ENCODE measurements at regions not wholly inside any gene's neighbourhood (a gene's known extent, or its start where the extent isn't known, plus 50 kb on each side); places are given as distances from the start of the nearest gene placed in this dataset.
A peak's percentile ranks its signal among the peaks of the same experiment; 100 is the strongest.

DNA sequence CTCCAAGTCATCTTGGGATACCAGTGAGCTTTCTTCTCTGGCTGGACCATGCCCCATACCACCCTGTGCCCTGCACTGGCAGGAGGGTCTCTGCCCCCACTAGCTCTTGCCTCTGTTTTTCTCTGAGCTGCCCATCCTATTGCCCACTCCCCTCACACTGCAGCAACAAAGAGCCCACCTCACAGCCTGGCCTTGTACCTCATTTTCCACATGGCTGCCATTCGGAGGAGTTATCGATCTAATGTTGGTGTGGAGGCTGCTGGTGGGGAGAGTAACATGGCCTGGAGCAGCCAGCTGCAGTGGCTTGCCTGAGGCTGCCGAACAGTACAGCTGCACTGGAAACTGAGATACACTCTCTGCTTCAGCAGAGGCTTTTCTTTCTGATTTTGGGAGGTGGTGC, 65.7 kb upstream of the AGBL1 start:
- H3K4me3 ChIP-seq: no peak overlapping the region
- 22% methylated on average over 3 of the region's 3 CpGs for WGBS, 2 donors
- H3K4me1 ChIP-seq: no peaks in the 10 kb centered on the region
- no peaks in the 10 kb centered on the region for H3K36me3 ChIP-seq
- intact Hi-C loops (cut with DNase I): no loop called here
- no peak overlapping the region for H3K27ac ChIP-seq
- no peaks in the 10 kb centered on the region for H3K27me3 ChIP-seq
- DNase-seq: no peak
- TF ChIP-seq, protein P1, sequence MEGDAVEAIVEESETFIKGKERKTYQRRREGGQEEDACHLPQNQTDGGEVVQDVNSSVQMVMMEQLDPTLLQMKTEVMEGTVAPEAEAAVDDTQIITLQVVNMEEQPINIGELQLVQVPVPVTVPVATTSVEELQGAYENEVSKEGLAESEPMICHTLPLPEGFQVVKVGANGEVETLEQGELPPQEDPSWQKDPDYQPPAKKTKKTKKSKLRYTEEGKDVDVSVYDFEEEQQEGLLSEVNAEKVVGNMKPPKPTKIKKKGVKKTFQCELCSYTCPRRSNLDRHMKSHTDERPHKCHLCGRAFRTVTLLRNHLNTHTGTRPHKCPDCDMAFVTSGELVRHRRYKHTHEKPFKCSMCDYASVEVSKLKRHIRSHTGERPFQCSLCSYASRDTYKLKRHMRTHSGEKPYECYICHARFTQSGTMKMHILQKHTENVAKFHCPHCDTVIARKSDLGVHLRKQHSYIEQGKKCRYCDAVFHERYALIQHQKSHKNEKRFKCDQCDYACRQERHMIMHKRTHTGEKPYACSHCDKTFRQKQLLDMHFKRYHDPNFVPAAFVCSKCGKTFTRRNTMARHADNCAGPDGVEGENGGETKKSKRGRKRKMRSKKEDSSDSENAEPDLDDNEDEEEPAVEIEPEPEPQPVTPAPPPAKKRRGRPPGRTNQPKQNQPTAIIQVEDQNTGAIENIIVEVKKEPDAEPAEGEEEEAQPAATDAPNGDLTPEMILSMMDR (IDR thresholded peaks at IDR 0.05): no peak
- no peak for ATAC-seq
- H3K9me3 ChIP-seq: no peaks in the 10 kb centered on the region
- FAIRE-seq: no peak

DNA sequence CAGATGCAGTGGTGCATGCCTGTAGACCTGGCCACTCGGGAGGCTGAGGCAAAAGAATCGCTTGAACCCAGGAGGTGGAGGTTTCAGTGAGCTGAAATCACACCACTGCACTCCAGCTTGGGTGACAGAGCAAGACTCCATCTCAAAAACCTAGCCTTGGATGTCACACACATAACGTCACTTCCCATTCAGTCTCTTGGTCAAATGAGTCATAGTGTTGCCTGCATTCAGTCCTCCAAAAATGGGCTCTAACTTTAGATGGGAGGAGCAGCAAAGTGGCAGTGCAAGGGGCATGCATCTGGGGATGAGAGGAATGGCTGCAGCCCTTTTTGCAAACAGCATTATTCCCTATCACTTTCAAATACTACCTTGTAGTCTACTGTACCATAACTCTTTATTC, 62.9 kb upstream of the AGBL1 start:
- TF ChIP-seq, protein P1 (IDR thresholded peaks at IDR 0.05): no peak
- WGBS, 2 donors: 58 to 71% methylated on average over 3 of the region's 3 CpGs

DNA sequence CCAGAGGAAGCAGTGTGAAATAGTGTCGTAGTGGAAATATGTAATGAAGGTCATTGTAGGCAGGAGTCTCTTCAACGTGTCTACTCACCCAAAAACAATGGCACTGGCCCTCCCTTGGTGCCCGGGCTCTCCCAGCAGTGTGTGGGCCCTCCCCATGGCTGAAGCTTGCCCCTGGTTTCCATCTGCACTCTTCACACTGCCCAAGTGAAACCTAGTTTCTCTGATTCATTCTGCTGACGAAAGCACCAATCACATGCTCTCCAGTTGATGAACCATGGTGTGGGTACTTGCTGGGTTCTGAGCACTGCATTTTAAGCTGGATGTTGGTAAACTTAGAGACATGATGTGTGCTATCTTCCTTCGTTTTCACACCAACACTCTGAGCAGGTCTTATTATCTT, 61.0 kb upstream of the AGBL1 start:
- no peak overlapping the region for H3K27ac ChIP-seq
- no peaks in the 10 kb centered on the region for H3K4me1 ChIP-seq
- 52 to 62% methylated on average over 5 of the region's 5 CpGs for WGBS, 2 donors
- no peak for FAIRE-seq
- H3K36me3 ChIP-seq: no peaks in the 10 kb centered on the region
- peaks cover 0 to 3% (median 0%) of the 10 kb centered on the region in 4 donors for H3K27me3 ChIP-seq
- intact Hi-C loops (cut with DNase I): no loop called here
- no peak overlapping the region for H3K4me3 ChIP-seq
- no peak for DNase-seq
- no peak for ATAC-seq
- TF ChIP-seq, protein P1 (IDR thresholded peaks at IDR 0.05): no peak
- H3K9me3 ChIP-seq: no peaks in the 10 kb centered on the region

More for the DNA sequence above, 62.9 kb upstream of the AGBL1 start:
- H3K27ac ChIP-seq: no peak overlapping the region
- FAIRE-seq: no peak
- no peaks in the 10 kb centered on the region for H3K9me3 ChIP-seq
- intact Hi-C loops (cut with DNase I): no loop called here
- no peak for ATAC-seq
- no peaks in the 10 kb centered on the region for H3K4me1 ChIP-seq
- no peaks in the 10 kb centered on the region for H3K36me3 ChIP-seq
- no peak for DNase-seq
- H3K27me3 ChIP-seq: no peaks in the 10 kb centered on the region
- no peak overlapping the region for H3K4me3 ChIP-seq

DNA sequence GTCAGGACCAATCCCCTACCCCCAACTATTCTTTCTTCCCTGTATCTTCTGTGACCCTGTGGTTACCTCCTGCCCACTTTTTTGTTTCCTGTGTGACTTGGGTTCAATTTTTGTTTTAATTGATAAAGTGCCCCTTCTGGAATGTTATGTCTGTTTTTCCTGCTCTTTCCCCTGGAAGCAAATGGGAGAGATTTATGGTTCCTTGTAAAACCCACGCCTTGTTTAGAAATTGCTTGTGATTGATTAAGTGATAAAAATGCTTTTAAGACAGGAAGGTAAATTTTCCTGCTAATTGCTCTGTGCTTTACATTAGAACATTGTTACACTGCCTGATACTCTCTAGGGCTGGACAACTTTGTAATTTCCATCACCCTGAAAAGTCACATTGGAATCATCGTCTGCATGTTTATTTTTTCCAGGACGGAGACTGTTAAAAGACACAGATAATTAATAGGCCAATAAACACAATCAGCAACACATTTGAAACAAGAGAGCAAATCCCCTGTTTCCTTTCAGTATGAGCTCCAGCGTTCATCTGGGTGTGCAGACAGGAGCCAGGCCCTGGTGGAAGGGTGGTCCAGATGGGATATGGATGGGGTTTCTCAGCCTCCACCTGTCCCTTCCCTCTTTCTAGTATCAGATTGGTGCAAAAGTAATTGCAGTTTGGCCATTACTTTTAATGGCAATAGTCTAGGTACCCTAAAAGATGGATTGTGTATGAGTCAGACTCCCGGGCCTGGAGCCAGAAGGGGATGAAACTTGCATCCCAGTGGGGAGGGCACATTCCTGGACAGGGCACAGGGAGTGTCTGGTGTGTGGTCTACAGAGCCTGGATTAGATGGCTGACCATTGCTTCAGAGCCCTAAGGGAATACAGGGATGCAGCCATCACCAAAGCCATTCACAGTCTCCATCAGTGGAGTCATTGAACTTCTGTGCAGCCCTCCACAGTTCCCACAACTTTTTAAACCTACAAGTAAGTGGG, 58.1 kb upstream of the AGBL1 start:
- H3K4me3 ChIP-seq: no peak overlapping the region
- FAIRE-seq (no peak), DNase-seq (peak in 3 of 6 donors; percentile 3 to 41 (median 25)), ATAC-seq (peak in 3 of 4 donors; percentile 42 to 51 (median 44))
- 20 to 32% methylated on average over 5 of the region's 5 CpGs for WGBS, 2 donors
- H3K9me3 ChIP-seq: no peaks in the 10 kb centered on the region
- H3K27me3 ChIP-seq: peaks cover 0 to 3% (median 0%) of the 10 kb centered on the region in 4 donors
- no peaks in the 10 kb centered on the region for H3K36me3 ChIP-seq
- no peak overlapping the region for H3K27ac ChIP-seq
- TF ChIP-seq, protein P1 (IDR thresholded peaks at IDR 0.05): no peak
- no peaks in the 10 kb centered on the region for H3K4me1 ChIP-seq
- intact Hi-C loops (cut with DNase I): no loop called here

DNA sequence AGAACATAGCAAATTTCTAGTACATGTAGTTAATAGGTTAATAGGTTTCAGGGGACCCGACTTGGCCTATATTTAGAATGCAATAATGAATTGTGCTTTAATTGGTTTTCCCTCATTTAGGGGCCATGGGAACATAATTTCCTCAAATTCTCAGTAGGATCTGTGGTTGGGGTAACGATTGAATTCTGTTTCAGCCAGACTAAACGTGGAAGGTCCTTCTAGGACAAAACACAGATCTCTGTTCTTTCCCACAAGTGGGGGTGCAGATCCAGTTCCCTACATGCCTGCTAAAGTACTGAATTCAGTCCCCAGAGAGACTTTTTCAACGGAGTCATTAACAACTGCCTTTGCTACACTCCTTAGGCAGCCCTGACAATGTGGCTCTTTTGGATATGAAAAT, 50.7 kb upstream of the AGBL1 start:
- FAIRE-seq: no peak
- no peak for ATAC-seq

More for the DNA sequence above, 50.7 kb upstream of the AGBL1 start:
- WGBS, 2 donors: 56 to 58% methylated on average over 4 of the region's 4 CpGs
- Histone ChIP-seq H3K27ac (no peak overlapping the region), H3K9me3 (no peaks in the 10 kb centered on the region), H3K27me3 (no peaks in the 10 kb centered on the region), H3K4me1 (no peaks in the 10 kb centered on the region), H3K36me3 (no peaks in the 10 kb centered on the region), H3K4me3 (no peak overlapping the region)
- intact Hi-C loops (cut with DNase I): no loop called here
- no peak for DNase-seq
- TF ChIP-seq, protein P1 (IDR thresholded peaks at IDR 0.05): no peak

All from pancreas (tissue), 10 donors.